Mesendoderm (in vitro differentiated cells): ENCODE measurements at regions not wholly inside any gene's neighbourhood (a gene's known extent, or its start where the extent isn't known, plus 50 kb on each side); places are given as distances from the start of the nearest gene placed in this dataset.

Experiments
- DNase-seq: peaks from one replicate; pipeline ENCODE4 v3.0.0; 2013
- H2AK5ac ChIP-seq: 2 replicates; pipeline ENCODE4 v1.6.1; 2013; ENCODE audit warnings: low read length, inconsistent platforms
- H2BK120ac ChIP-seq: 2 replicates; pipeline ENCODE4 v1.6.1; 2013; ENCODE audit warnings: low read depth, mild to moderate bottlenecking, low read length, moderate library complexity, mixed read lengths
- H2BK15ac ChIP-seq: replicated peaks from 2 replicates; pipeline ENCODE4 v1.6.1; 2013; ENCODE audit warnings: low read depth, mild to moderate bottlenecking, moderate library complexity
- H2BK5ac ChIP-seq: 2 replicates; pipeline ENCODE4 v1.6.1; 2013; ENCODE audit warnings: low read length, inconsistent platforms
- H3K18ac ChIP-seq: 2 replicates; pipeline ENCODE4 v1.6.1; 2013; ENCODE audit warnings: mild to moderate bottlenecking, low read length, mixed read lengths
- H3K23ac ChIP-seq: one replicate; pipeline ENCODE4 v1.6.1; 2013; ENCODE audit warnings: low read length
- H3K27ac ChIP-seq: 2 replicates; pipeline ENCODE4 v1.5.1; 2013; ENCODE audit warnings: low read depth, mild to moderate bottlenecking, inconsistent platforms, low read length, moderate library complexity
- H3K27me3 ChIP-seq: 2 replicates; pipeline ENCODE4 v1.6.1; 2013; ENCODE audit warnings: low read length, control low read depth, mild to moderate bottlenecking, inconsistent platforms; ENCODE audit not compliant: insufficient read depth, poor library complexity
- H3K36me3 ChIP-seq: 2 replicates; pipeline ENCODE4 v1.6.1; 2013; ENCODE audit warnings: low read length, inconsistent platforms; ENCODE audit not compliant: control insufficient read depth, insufficient read depth
- H3K4ac ChIP-seq: one replicate; pipeline ENCODE4 v1.6.1; 2013; ENCODE audit warnings: low read depth, mild to moderate bottlenecking, low read length, moderate library complexity
- H3K4me1 ChIP-seq: 2 replicates; pipeline ENCODE4 v1.6.1; 2013; ENCODE audit warnings: low read depth, low read length, inconsistent platforms; ENCODE audit not compliant: control insufficient read depth
- H3K4me2 ChIP-seq: 2 replicates; pipeline ENCODE4 v1.6.1; 2013; ENCODE audit warnings: low read length
- H3K4me3 ChIP-seq: 2 replicates; pipeline ENCODE4 v1.5.1; 2013; ENCODE audit warnings: mild to moderate bottlenecking, low read length
- H3K56ac ChIP-seq: one replicate; pipeline ENCODE4 v1.6.1; 2013; ENCODE audit warnings: low read length
- H3K79me1 ChIP-seq: 2 replicates; pipeline ENCODE4 v1.6.1; 2013; ENCODE audit warnings: low read length, inconsistent platforms
- H3K79me2 ChIP-seq: 2 replicates; pipeline ENCODE4 v1.6.1; 2013; ENCODE audit warnings: mild to moderate bottlenecking, low read length; ENCODE audit not compliant: control insufficient read depth, insufficient read depth
- H3K9ac ChIP-seq: 2 replicates; pipeline ENCODE4 v1.6.1; 2013; ENCODE audit warnings: low read length, inconsistent platforms
- H4K5ac ChIP-seq: one replicate; pipeline ENCODE4 v1.6.1; 2013; ENCODE audit warnings: low read length
- H4K8ac ChIP-seq: one replicate; pipeline ENCODE4 v1.6.1; 2013; ENCODE audit warnings: low read depth, mild to moderate bottlenecking, control low read depth, low read length, moderate library complexity
- WGBS: extraction: QIAGEN DNeasy Blood & Tissue Kit; methylation state at CpG from one replicate; pipeline ENCODE4 v1.1.7; 2013; ENCODE audit warnings: low lambda C conversion rate, missing lambda C conversion rate; ENCODE audit not compliant: insufficient coverage; ENCODE audit errors: extremely low coverage; 5-methylcytosine and 5-hydroxymethylcytosine counted together

DNA sequence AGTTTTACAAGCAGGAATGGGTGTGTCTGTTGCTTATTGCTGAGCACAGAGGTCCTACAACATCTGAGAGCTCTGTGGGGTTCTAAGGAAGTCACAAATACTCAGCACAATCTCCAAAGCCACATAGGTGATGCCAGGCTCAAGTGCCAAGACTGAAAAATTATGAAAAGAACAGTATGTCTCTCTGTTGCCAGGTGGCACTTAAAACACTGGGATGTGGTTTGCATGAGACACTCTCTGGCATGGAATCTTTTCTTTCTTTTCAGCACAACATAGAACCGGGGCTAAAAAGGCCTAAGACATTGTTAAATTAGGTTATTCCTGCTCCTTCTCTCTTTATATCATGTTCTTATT lies 127.3 kb upstream of the PRICKLE2 start:
- H3K18ac ChIP-seq, result peak overlapping the region; percentile 15
- no peak overlapping the region for H3K4me3 ChIP-seq
- no peak overlapping the region for H4K5ac ChIP-seq
- H2BK5ac ChIP-seq, result no peak overlapping the region
- DNase-seq, result no peak
- H3K23ac ChIP-seq, result no peak overlapping the region
- no CpG with 5 or more reads among the region's 1 CpG for WGBS
- H2BK15ac ChIP-seq, result no peak overlapping the region
- H3K4ac ChIP-seq, result no peak overlapping the region
- no peak overlapping the region for H3K56ac ChIP-seq
- H3K36me3 ChIP-seq, result no peaks in the 10 kb centered on the region
- H2BK120ac ChIP-seq, result peak overlapping the region; percentile 0
- H4K8ac ChIP-seq, result no peak overlapping the region
- H3K9ac ChIP-seq, result no peak overlapping the region
- no peak overlapping the region for H3K4me2 ChIP-seq
- H3K79me2 ChIP-seq, result no peaks in the 10 kb centered on the region
- no peak overlapping the region for H2AK5ac ChIP-seq
- H3K27me3 ChIP-seq, result no peaks in the 10 kb centered on the region
- H3K4me1 ChIP-seq, result peaks cover 3% of the 10 kb centered on the region
- no peak overlapping the region for H3K27ac ChIP-seq
- H3K79me1 ChIP-seq, result no peaks in the 10 kb centered on the region

DNA sequence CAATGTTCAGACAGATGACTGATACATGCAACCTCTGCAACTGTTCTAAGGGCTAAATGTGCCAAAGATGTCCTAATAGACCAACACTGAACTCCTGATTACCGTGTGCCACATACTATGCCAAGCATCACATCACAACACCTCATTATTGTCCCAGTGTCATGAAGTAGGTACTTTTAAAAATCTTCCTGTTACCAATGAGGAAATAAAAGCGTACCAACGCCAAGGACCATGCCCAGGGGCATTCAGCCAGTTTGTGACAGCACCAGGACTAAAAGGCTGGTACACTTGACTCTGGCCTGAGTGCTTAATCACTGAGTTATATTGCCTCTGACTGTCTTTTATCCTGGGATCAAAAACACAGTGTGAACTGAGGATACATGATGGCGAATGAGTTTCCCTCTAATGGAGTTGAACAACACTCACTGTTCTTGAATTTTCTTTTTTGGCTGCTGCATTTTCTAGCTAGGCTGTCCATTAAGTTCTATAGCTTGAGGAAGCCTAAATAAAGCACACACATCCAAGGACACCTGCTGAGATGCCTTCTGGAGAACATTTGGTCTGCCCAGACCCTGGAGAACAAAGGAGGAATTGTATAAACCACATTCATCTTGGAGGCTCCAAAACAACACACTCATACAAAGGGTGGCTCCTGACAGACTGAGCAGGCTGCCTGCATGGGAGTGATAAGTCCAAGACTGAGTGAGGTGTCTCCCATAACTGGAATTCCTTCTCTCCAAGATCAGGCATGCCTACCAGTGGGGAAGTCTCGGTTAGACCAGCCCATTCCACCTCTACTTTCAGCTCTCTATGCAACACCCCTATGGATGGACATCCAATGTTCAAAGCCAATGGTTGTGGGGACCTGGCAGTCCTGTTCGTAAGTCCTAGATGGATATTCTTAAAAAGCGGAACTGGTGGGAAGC lies 126.7 kb upstream of the PRICKLE2 start:
- Histone ChIP-seq H3K79me2 (no peaks in the 10 kb centered on the region), H3K4me1 (no peaks in the 10 kb centered on the region), H3K4me2 (no peak overlapping the region), H3K4ac (peak overlapping the region; percentile 57), H3K79me1 (no peaks in the 10 kb centered on the region), H2BK120ac (peak overlapping the region; percentile 0), H4K5ac (no peak overlapping the region), H3K56ac (no peak overlapping the region), H4K8ac (no peak overlapping the region), H3K36me3 (no peaks in the 10 kb centered on the region), H3K4me3 (no peak overlapping the region), H3K27ac (no peak overlapping the region), H3K18ac (peak overlapping the region; percentile 15), H2BK15ac (no peak overlapping the region), H3K27me3 (no peaks in the 10 kb centered on the region), H3K9ac (no peak overlapping the region), H2AK5ac (no peak overlapping the region), H3K23ac (no peak overlapping the region), H2BK5ac (no peak overlapping the region)
- DNase-seq, result no peak
- no CpG with 5 or more reads among the region's 7 CpGs for WGBS

DNA sequence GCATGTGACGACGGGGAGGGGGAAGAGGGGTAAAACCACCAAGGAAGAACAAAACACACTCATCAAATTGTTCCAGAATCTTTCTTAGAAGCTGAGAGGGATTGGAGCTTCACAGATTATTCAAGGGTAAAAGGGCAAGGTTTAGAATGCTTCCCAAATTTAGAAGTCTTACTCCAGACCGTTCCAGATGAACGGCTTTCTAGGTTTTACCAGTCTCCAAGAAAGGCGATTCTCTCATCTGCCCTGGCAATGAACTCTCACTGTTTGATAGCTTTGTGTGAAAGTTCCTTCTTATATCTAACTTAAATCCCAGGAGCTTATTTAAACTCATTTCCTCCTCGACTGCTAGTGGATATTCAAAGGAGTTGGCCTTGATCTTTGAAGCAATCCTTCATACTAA lies 124.3 kb upstream of the PRICKLE2 start:
- Histone ChIP-seq H3K4ac (no peak overlapping the region), H2BK5ac (no peak overlapping the region), H3K9ac (no peak overlapping the region), H3K4me2 (no peak overlapping the region), H4K5ac (no peak overlapping the region), H3K79me2 (no peaks in the 10 kb centered on the region), H3K27ac (no peak overlapping the region), H3K18ac (no peak overlapping the region), H2AK5ac (no peak overlapping the region), H2BK15ac (no peak overlapping the region), H3K79me1 (no peaks in the 10 kb centered on the region), H4K8ac (no peak overlapping the region), H3K56ac (no peak overlapping the region), H3K23ac (no peak overlapping the region), H3K4me3 (no peak overlapping the region), H2BK120ac (no peak overlapping the region), H3K27me3 (no peaks in the 10 kb centered on the region), H3K36me3 (no peaks in the 10 kb centered on the region), H3K4me1 (peaks cover 3% of the 10 kb centered on the region)
- no CpG with 5 or more reads among the region's 6 CpGs for WGBS
- DNase-seq, result no peak

DNA sequence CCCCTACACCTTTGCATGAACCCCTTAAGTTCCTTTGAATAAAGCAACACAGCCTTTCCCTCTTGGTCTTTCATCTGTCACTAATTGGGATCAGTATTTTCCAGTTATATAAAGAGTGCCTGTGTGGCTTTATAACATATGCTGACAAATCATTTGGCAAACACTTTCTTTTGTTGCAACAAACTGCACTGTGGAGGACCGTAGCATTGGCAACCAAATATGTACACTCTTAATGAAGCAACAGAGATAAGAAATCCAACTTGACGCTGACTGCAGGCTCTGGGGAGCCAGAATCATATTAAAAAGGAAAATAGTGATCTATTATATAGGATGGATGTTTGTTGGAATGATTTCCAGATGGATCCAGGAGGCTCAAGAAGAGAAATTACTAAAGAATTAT lies 120.1 kb upstream of the PRICKLE2 start:
- WGBS, result no CpG with 5 or more reads among the region's 2 CpGs

DNA sequence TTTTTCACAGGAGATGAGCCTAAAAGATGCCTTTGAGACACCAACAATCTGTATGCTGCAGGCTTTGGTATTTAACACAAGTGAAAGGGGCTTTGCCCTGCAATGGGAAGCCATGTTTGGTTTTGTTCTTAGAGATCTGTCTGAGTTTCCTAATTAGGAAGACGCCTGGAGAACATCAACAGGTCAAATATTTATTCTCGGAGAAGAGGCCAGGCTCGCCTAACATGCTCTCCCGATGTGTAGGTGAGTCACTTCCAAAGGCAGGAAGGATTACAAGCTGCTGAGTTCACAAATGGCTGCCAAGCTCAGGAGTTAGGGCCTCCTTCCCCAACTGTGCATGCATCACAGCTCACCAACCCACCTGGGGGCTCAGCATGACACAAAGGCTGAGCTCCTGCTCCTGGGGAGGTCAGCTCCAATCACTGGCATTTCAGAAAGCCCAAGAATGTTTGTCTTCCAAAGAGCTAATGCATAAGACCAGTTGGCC lies 119.5 kb upstream of the PRICKLE2 start:
- peak overlapping the region; percentile 17 for H2BK5ac ChIP-seq
- H3K9ac ChIP-seq, result no peak overlapping the region
- WGBS, result no CpG with 5 or more reads among the region's 4 CpGs
- H3K23ac ChIP-seq, result no peak overlapping the region
- H3K4me3 ChIP-seq, result no peak overlapping the region
- peak overlapping the region; percentile 62 for H3K18ac ChIP-seq
- peak overlapping the region; percentile 87 for H3K27ac ChIP-seq
- H3K27me3 ChIP-seq, result no peaks in the 10 kb centered on the region
- no peak overlapping the region for H2BK120ac ChIP-seq
- peak overlapping the region; percentile 22 for H3K56ac ChIP-seq
- H3K4ac ChIP-seq, result peak overlapping the region; percentile 39
- H2BK15ac ChIP-seq, result no peak overlapping the region
- no peaks in the 10 kb centered on the region for H3K79me1 ChIP-seq
- H4K8ac ChIP-seq, result no peak overlapping the region
- no peak overlapping the region for H4K5ac ChIP-seq
- H3K4me2 ChIP-seq, result no peak overlapping the region
- peak; percentile 97 for DNase-seq
- no peak overlapping the region for H2AK5ac ChIP-seq
- peaks cover 13% of the 10 kb centered on the region for H3K4me1 ChIP-seq
- no peaks in the 10 kb centered on the region for H3K36me3 ChIP-seq
- H3K79me2 ChIP-seq, result no peaks in the 10 kb centered on the region

More for the DNA sequence above, 120.1 kb upstream of the PRICKLE2 start:
- Histone ChIP-seq H3K23ac (no peak overlapping the region), H3K4me2 (no peak overlapping the region), H3K4ac (no peak overlapping the region), H2BK15ac (no peak overlapping the region), H4K8ac (no peak overlapping the region), H3K27me3 (no peaks in the 10 kb centered on the region), H3K56ac (no peak overlapping the region), H4K5ac (no peak overlapping the region), H2BK5ac (no peak overlapping the region), H3K79me1 (no peaks in the 10 kb centered on the region), H3K27ac (peak overlapping the region; percentile 87), H2AK5ac (no peak overlapping the region), H3K9ac (no peak overlapping the region), H3K4me1 (peaks cover 13% of the 10 kb centered on the region), H3K4me3 (no peak overlapping the region), H3K36me3 (no peaks in the 10 kb centered on the region), H3K18ac (no peak overlapping the region), H3K79me2 (no peaks in the 10 kb centered on the region), H2BK120ac (no peak overlapping the region)
- no peak for DNase-seq
